SK-N-SH treated with all-trans-retinoic acid at 6 μM for 48 hours (cell line): ENCODE measurements at regions not wholly inside any gene's neighbourhood (a gene's known extent, or its start where the extent isn't known, plus 50 kb on each side); places are given as distances from the start of the nearest gene placed in this dataset.

Source experiments
- ARNTL ChIP-seq: fragments of 450-650 bp; formaldehyde crosslinking; IDR thresholded peaks from 2 replicates; pipeline ENCODE4 v1.5.0; 2020; ENCODE audit warnings: low read depth, mild to moderate bottlenecking, moderate library complexity, borderline replicate concordance
- BACH2 ChIP-seq: fragments of 250-450 bp; sonication (Bioruptor Pico); IDR thresholded peaks from 2 replicates; pipeline ENCODE4 v1.9.0; 2021; ENCODE audit warnings: mild to moderate bottlenecking, borderline replicate concordance
- CSRNP3 ChIP-seq: fragments of 250-450 bp; sonication (Bioruptor Pico); IDR thresholded peaks from 2 replicates; pipeline ENCODE4 v1.5.1; 2021; ENCODE audit warnings: mild to moderate bottlenecking, moderate library complexity
- PPARA ChIP-seq: fragments of 250-450 bp; sonication (Bioruptor Pico); IDR thresholded peaks from 2 replicates; pipeline ENCODE4 v1.5.0; 2020; ENCODE audit warnings: mild to moderate bottlenecking, borderline replicate concordance
- TSHZ2 ChIP-seq: fragments of 250-450 bp; sonication (Bioruptor Pico); IDR thresholded peaks from 2 replicates; pipeline ENCODE4 v1.5.0; 2020; ENCODE audit warnings: mild to moderate bottlenecking, moderate library complexity
- TF ChIP-seq, protein P1 (sequence below): fragments of 250-450 bp; sonication (Bioruptor Pico); IDR thresholded peaks from 2 replicates; pipeline ENCODE4 v1.8.0; 2020; ENCODE audit warnings: mild to moderate bottlenecking, moderate library complexity, borderline replicate concordance

DNA sequence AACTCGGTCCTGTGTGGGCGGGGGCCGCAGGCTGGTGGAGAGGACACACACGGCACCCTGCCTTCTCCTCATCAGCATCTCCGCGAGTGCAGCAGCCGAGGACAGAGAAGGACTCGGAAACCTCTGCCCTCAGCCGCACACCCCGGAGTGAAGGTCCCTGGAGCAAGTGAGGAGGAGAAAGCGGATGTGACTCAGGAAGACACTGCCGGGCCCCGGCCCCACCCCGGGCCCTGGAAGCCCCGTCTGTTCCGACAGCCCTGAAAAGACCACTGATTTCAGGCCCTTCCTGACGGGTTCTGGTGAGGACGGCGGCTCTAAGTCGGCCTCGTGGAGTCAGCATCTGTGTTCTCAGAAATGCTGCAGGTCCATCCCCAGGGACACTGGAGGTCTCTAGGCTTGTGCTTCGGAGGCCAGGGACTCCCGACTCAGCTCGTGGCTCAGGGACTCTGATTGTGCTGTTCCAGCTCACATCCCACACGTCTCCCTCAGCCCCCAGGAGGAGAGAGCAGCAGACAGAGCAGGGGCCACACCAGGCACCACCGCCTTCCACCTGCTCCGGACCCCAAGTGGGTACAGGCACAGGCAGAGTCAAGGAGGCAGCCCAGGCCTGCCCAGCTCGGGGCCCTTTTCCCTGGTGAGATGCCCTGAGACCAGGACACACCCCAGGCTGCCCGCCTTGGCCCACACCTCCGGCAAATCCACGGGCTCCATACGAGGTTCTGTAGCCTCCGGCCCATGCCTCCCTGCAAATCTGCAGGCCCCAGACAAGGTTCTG, 134.5 kb upstream of the NKX1-1 start:
- TF ChIP-seq, protein P1, sequence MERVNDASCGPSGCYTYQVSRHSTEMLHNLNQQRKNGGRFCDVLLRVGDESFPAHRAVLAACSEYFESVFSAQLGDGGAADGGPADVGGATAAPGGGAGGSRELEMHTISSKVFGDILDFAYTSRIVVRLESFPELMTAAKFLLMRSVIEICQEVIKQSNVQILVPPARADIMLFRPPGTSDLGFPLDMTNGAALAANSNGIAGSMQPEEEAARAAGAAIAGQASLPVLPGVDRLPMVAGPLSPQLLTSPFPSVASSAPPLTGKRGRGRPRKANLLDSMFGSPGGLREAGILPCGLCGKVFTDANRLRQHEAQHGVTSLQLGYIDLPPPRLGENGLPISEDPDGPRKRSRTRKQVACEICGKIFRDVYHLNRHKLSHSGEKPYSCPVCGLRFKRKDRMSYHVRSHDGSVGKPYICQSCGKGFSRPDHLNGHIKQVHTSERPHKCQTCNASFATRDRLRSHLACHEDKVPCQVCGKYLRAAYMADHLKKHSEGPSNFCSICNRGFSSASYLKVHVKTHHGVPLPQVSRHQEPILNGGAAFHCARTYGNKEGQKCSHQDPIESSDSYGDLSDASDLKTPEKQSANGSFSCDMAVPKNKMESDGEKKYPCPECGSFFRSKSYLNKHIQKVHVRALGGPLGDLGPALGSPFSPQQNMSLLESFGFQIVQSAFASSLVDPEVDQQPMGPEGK: no peak
- TF ChIP-seq BACH2 (CRISPR knock-in tag) (no peak), CSRNP3 (CRISPR knock-in tag) (no peak), PPARA (CRISPR knock-in tag) (no peak), TSHZ2 (CRISPR knock-in tag) (no peak), ARNTL (CRISPR knock-in tag) (no peak)
